Adrenal gland (tissue), 9 donors: ENCODE measurements at regions not wholly inside any gene's neighbourhood (a gene's known extent, or its start where the extent isn't known, plus 50 kb on each side); places are given as distances from the start of the nearest gene placed in this dataset.

ENCODE experiments used
- DNase-seq, 7 donors: peaks; one replicate each; pipeline ENCODE4 v3.0.0-alpha.2; 2019 to 2020
- H3K27ac ChIP-seq, 5 donors: fragments of 200-600 bp; sonication (generic) in 4 of 5; 1 replicate in 3 of 5; 2 replicates in 2 of 5; pipeline versions ENCODE4 v1.5.1 to v1.8.0; 2016 to 2020; ENCODE audit warnings: mild to moderate bottlenecking in 1 of 5
- H3K27me3 ChIP-seq: fragments of 200-600 bp; 2 replicates; pipeline ENCODE4 v1.8.0; 2021
- H3K36me3 ChIP-seq, 2 donors: fragments of 200-600 bp; replicated peaks in 1 of 2; 1 replicate in 1 of 2; 2 replicates in 1 of 2; pipeline versions ENCODE4 v1.5.1 to v1.8.0; 2018 to 2022
- H3K4me1 ChIP-seq, 2 donors: fragments of 200-600 bp; replicated peaks in 1 of 2; 1 replicate in 1 of 2; 2 replicates in 1 of 2; pipeline versions ENCODE4 v1.5.1 to v1.8.0; 2018 to 2021
- H3K4me3 ChIP-seq, 4 donors: fragments of 200-600 bp; sonication (generic) in 3 of 4; one replicate each; pipeline ENCODE4 v1.5.1; 2016 to 2018
- H3K9me3 ChIP-seq, 3 donors: fragments of 200-600 bp; sonication (generic) in 1 of 3; replicated peaks in 1 of 3; 1 replicate in 2 of 3; 2 replicates in 1 of 3; pipeline versions ENCODE4 v1.5.1 to v1.8.0; 2016 to 2021
- POLR2A ChIP-seq, 2 donors: fragments of 450-650 bp; IDR thresholded peaks; one replicate each; pipeline ENCODE4 v1.6.1; 2017; ENCODE audit warnings: antibody characterized with exemption in 2 of 2, mild to moderate bottlenecking in 2 of 2, moderate library complexity in 1 of 2
- WGBS, 4 donors: extraction: QIAGEN DNeasy Blood & Tissue Kit in 2 of 4; methylation state at CpG; one replicate each; pipeline versions ENCODE4 v1.1.5 to v1.1.7; 2013 to 2017; 5-methylcytosine and 5-hydroxymethylcytosine counted together
- intact Hi-C, 2 donors: fragments of 100-400 bp; cut with DNase I; formaldehyde crosslinking; loops; one replicate each; pipeline versions ENCODE4 v1.14.1 to v1.15.0; 2022 to 2023
- TF ChIP-seq, protein P1 (sequence below), 6 experiments: fragments of 450-650 bp in 4 of 6; fragments of 200-600 bp in 2 of 6; sonication (generic) in 1 of 6; IDR thresholded peaks; 1 replicate in 5 of 6; 2 replicates in 1 of 6; pipeline versions ENCODE4 v1.5.1 to v1.8.0; 2016 to 2021; ENCODE audit warnings: antibody characterized with exemption in 6 of 6, mild to moderate bottlenecking in 2 of 6, moderate library complexity in 1 of 6
- donor health status: healthy with polysubstance abuse.
- donor health status: Bipolar disorder and iron deficiency.
- donor health status: DM: yes; HTN: yes; CAD: no.
- donor health status: DM: no; HTN: no; CAD: no.
- donor health status: DM: no; HTN: no; CAD: no.

- H3K4me1 ChIP-seq = no peaks in the 10 kb centered on the region
- intact Hi-C loops = no loop called here
- H3K9me3 ChIP-seq = no peaks in the 10 kb centered on the region
- H3K36me3 ChIP-seq = no peaks in the 10 kb centered on the region
- H3K27me3 ChIP-seq = no peaks in the 10 kb centered on the region
- TF ChIP-seq POLR2A (IDR thresholded peaks at IDR 0.05) = no peak
- TF ChIP-seq, protein P1, sequence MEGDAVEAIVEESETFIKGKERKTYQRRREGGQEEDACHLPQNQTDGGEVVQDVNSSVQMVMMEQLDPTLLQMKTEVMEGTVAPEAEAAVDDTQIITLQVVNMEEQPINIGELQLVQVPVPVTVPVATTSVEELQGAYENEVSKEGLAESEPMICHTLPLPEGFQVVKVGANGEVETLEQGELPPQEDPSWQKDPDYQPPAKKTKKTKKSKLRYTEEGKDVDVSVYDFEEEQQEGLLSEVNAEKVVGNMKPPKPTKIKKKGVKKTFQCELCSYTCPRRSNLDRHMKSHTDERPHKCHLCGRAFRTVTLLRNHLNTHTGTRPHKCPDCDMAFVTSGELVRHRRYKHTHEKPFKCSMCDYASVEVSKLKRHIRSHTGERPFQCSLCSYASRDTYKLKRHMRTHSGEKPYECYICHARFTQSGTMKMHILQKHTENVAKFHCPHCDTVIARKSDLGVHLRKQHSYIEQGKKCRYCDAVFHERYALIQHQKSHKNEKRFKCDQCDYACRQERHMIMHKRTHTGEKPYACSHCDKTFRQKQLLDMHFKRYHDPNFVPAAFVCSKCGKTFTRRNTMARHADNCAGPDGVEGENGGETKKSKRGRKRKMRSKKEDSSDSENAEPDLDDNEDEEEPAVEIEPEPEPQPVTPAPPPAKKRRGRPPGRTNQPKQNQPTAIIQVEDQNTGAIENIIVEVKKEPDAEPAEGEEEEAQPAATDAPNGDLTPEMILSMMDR (IDR thresholded peaks at IDR 0.05) = no peak
- WGBS, 4 donors = 53 to 66% (median 56%) methylated on average over 5 of the region's 5 CpGs
- no peak for DNase-seq
- H3K27ac ChIP-seq = no peak overlapping the region
- no peak overlapping the region for H3K4me3 ChIP-seq
These were observed 635.4 kb upstream of the GOT2 start for GRCh38 chr16:59369523-59369922.

DNA sequence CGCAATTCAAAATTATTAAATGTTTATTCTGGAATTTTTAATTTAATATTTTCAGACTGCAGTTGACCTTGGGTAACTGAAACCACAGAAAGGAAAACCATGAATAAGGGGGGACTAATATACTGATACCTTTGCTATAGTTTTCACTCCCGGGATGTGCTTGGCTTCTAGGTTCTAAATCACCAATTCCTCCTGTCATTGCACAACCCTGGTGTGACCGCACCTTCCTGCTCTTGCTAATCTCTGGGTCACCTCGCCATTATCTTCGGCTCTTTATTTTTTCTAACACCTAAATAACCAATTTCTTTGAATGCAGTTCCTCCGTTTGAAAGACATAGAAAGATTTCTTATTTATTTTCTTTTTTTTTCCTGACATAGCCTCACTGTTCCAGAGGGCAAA is 634.5 kb upstream of the GOT2 start:
- H3K4me1 ChIP-seq = no peaks in the 10 kb centered on the region
- H3K9me3 ChIP-seq = no peaks in the 10 kb centered on the region
- H3K27ac ChIP-seq = no peak overlapping the region
- no peaks in the 10 kb centered on the region for H3K27me3 ChIP-seq
- no peak for DNase-seq
- intact Hi-C loops = no loop called here
- no peaks in the 10 kb centered on the region for H3K36me3 ChIP-seq
- 69 to 78% (median 71%) methylated on average over 6 of the region's 6 CpGs for WGBS, 4 donors
- H3K4me3 ChIP-seq = no peak overlapping the region
- TF ChIP-seq, protein P1 (IDR thresholded peaks at IDR 0.05) = no peak
- TF ChIP-seq POLR2A (IDR thresholded peaks at IDR 0.05) = no peak

DNA sequence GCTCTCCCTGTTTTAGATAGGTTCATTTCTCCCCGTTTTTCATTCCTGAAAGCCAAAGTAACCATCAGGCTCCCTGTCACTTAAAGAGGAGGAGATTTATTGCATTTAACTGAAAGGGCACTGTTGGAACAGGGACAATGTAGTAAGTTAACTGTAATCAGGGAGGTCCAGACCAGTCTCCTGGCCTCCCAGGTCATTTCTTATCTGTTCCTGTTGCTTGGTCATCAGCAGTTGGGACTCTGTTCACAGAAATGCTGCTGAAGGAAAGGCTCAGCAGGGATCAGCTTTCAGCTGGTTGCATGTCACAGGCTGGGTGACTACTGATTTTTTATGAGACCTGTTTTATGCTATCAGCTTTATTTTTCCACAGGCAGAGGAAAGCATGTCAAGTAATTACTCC is 622.6 kb upstream of the GOT2 start:
- Histone ChIP-seq H3K4me1 (no peaks in the 10 kb centered on the region), H3K4me3 (no peak overlapping the region), H3K9me3 (no peaks in the 10 kb centered on the region), H3K27ac (no peak overlapping the region), H3K36me3 (no peaks in the 10 kb centered on the region), H3K27me3 (no peaks in the 10 kb centered on the region)
- DNase-seq = no peak
- WGBS, 4 donors = 25 to 44% (median 35%) methylated on average over 1 of the region's 1 CpG
- intact Hi-C loops = no loop called here
- no peak for TF ChIP-seq POLR2A (IDR thresholded peaks at IDR 0.05)
- TF ChIP-seq, protein P1 (IDR thresholded peaks at IDR 0.05) = no peak

DNA sequence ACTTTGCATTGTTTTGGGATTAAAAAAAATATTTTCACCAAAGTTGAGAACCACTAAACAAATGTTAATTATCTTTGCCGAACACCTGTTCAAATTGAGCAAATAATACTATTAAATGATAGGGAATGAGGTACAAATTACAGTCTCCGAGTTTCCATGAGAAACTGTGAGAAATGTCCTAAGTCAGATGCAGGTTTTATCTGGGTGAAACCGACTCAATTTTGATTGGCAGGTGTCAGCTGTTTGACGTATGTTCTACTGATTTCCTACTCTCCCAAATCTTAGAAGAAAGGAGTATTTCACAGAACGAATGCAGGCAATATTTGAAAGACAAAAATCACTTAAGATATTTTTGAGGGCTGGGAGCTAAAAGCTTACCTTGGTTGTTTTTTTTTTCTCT is 622.0 kb upstream of the GOT2 start:
- Histone ChIP-seq H3K9me3 (no peaks in the 10 kb centered on the region), H3K4me1 (no peaks in the 10 kb centered on the region), H3K27ac (no peak overlapping the region), H3K27me3 (no peaks in the 10 kb centered on the region), H3K36me3 (no peaks in the 10 kb centered on the region), H3K4me3 (no peak overlapping the region)
- TF ChIP-seq, protein P1 (IDR thresholded peaks at IDR 0.05) = no peak
- no peak for TF ChIP-seq POLR2A (IDR thresholded peaks at IDR 0.05)
- DNase-seq = no peak
- intact Hi-C loops = no loop called here
- 54 to 64% (median 62%) methylated on average over 5 of the region's 5 CpGs for WGBS, 4 donors
